A549 (cell line): ENCODE measurements at regions not wholly inside any gene's neighbourhood (a gene's known extent, or its start where the extent isn't known, plus 50 kb on each side); places are given as distances from the start of the nearest gene placed in this dataset.

Experiments used
- ATAC-seq, 2 experiments: fragments of 200-7000 bp in 1 of 2; fragments of >200 bp in 1 of 2; cut with Nextera tagmentation in 1 of 2; cut with Tn5 transposase in 1 of 2; 3 replicates each; pipeline versions ENCODE4 v1.8.0 to v1.9.1; 2018 to 2020; ENCODE audit warnings: mild to moderate bottlenecking in 1 of 2, moderate library complexity in 1 of 2
- CTCF ChIA-PET: fragments of 300-600 bp; sonication (Branson Sonifier 250); formaldehyde crosslinking; extraction: SDS; loops from one replicate; lab custom pipeline; 2021; ENCODE audit warnings: antibody characterized with exemption, inconsistent platforms; lab: Yijun Ruan, JAX
- POLR2A ChIA-PET: fragments of 350-600 bp; formaldehyde crosslinking; extraction: SDS; loops from one replicate; lab custom pipeline; 2021; ENCODE audit warnings: antibody characterized with exemption, inconsistent platforms; lab: Yijun Ruan, JAX
- DNase-seq, 2 experiments: peaks; one replicate each; pipeline versions ENCODE4 v3.0.0 to v3.0.0-alpha.2; 2011 to 2016; ENCODE audit warnings: low read depth in 1 of 2, low spot score in 1 of 2
- FAIRE-seq: peaks from 2 replicates; lab custom pipeline; 2011; peaks lifted over from hg19 to GRCh38; lab: Jason Lieb, UNC
- H3K27ac ChIP-seq, 2 experiments: fragments of >200 bp; sonication (Bioruptor Twin); formaldehyde crosslinking; 3 replicates each; pipeline ENCODE4 v1.5.1; 2016 to 2017
- H3K4me1 ChIP-seq: fragments of >200 bp; sonication (Bioruptor Twin); formaldehyde crosslinking; 3 replicates; pipeline ENCODE4 v1.6.1; 2016
- H3K4me2 ChIP-seq: fragments of >200 bp; sonication (Bioruptor Twin); formaldehyde crosslinking; 3 replicates; pipeline ENCODE4 v1.6.1; 2016
- H3K4me3 ChIP-seq: fragments of >200 bp; sonication (Bioruptor Twin); formaldehyde crosslinking; 3 replicates; pipeline ENCODE4 v1.5.1; 2016
- H3K9me3 ChIP-seq: fragments of >200 bp; sonication (Bioruptor Twin); formaldehyde crosslinking; 3 replicates; pipeline ENCODE4 v1.6.1; 2016
- ATOH8 ChIP-seq: fragments of 250-450 bp; sonication (Bioruptor Pico); IDR thresholded peaks from 2 replicates; pipeline ENCODE4 v1.5.0; 2020; ENCODE audit warnings: low read depth, mild to moderate bottlenecking, moderate library complexity
- CBX2 ChIP-seq: fragments of 200-600 bp; sonication (generic); IDR thresholded peaks from 2 replicates; pipeline ENCODE4 v1.6.1; 2016; ENCODE audit warnings: low read depth, mild to moderate bottlenecking, borderline replicate concordance
- CBX8 ChIP-seq: fragments of 200-600 bp; sonication (generic); IDR thresholded peaks from 2 replicates; pipeline ENCODE4 v1.6.1; 2016
- CHD4 ChIP-seq: fragments of 200-600 bp; sonication (generic); IDR thresholded peaks from 2 replicates; pipeline ENCODE4 v1.6.1; 2016; ENCODE audit warnings: antibody characterized with exemption, mild to moderate bottlenecking, borderline replicate concordance
- E2F6 ChIP-seq: IDR thresholded peaks from 2 replicates; pipeline ENCODE4 v1.6.1; 2012; ENCODE audit warnings: low read depth, borderline replicate concordance
- ESRRA ChIP-seq: fragments of 150-350 bp; IDR thresholded peaks from 2 replicates; pipeline ENCODE4 v1.6.1; 2014; ENCODE audit warnings: mild to moderate bottlenecking, low read length, borderline replicate concordance
- FOSB ChIP-seq: fragments of 250-450 bp; sonication (Bioruptor Pico); IDR thresholded peaks from 2 replicates; pipeline ENCODE4 v1.5.0; 2020; ENCODE audit warnings: mild to moderate bottlenecking, moderate library complexity
- FOSL2 ChIP-seq, 2 experiments: fragments of 450-650 bp in 1 of 2; fragments of >200 bp in 1 of 2; sonication (Bioruptor Twin) in 1 of 2; formaldehyde crosslinking; IDR thresholded peaks; 2 replicates each; pipeline versions ENCODE4 v1.5.0 to v1.6.1; 2016 to 2020; ENCODE audit warnings: mild to moderate bottlenecking in 1 of 2, moderate library complexity in 1 of 2
- FOXS1 ChIP-seq: fragments of 250-450 bp; sonication (Bioruptor Pico); IDR thresholded peaks from 2 replicates; pipeline ENCODE4 v1.5.0; 2020; ENCODE audit warnings: mild to moderate bottlenecking, moderate library complexity
- GATA3 ChIP-seq: IDR thresholded peaks from 2 replicates; pipeline ENCODE4 v1.6.1; 2012; ENCODE audit warnings: borderline replicate concordance
- HEYL ChIP-seq: fragments of 250-450 bp; sonication (Bioruptor Pico); IDR thresholded peaks from 2 replicates; pipeline ENCODE4 v1.8.0; 2021; ENCODE audit warnings: mild to moderate bottlenecking, moderate library complexity
- HOXB13 ChIP-seq: fragments of 250-450 bp; sonication (Bioruptor Pico); IDR thresholded peaks from 2 replicates; pipeline ENCODE4 v1.5.0; 2020; ENCODE audit warnings: low read depth, mild to moderate bottlenecking, moderate library complexity
- HOXB5 ChIP-seq: fragments of 250-450 bp; sonication (Bioruptor Pico); IDR thresholded peaks from 2 replicates; pipeline ENCODE4 v1.5.0; 2020; ENCODE audit warnings: mild to moderate bottlenecking, moderate library complexity
- JUNB ChIP-seq: fragments of >200 bp; sonication (Bioruptor Twin); formaldehyde crosslinking; IDR thresholded peaks from 2 replicates; pipeline ENCODE4 v1.6.1; 2016
- KDM5A ChIP-seq: fragments of 200-600 bp; sonication (generic); IDR thresholded peaks from 2 replicates; pipeline ENCODE4 v1.6.1; 2016; ENCODE audit warnings: antibody characterized with exemption, mild to moderate bottlenecking
- MAFK ChIP-seq: fragments of 450-650 bp; IDR thresholded peaks from 2 replicates; pipeline ENCODE4 v1.6.1; 2014; ENCODE audit not compliant: partially characterized antibody
- NFE2L2 ChIP-seq: fragments of 150-350 bp; conservative IDR thresholded peaks from 2 replicates; pipeline ENCODE4 v1.6.1; 2014; ENCODE audit warnings: low read length
- NPAS2 ChIP-seq: fragments of 250-450 bp; sonication (Bioruptor Pico); IDR thresholded peaks from 2 replicates; pipeline ENCODE4 v1.8.0; 2022; ENCODE audit warnings: mild to moderate bottlenecking, moderate library complexity, borderline replicate concordance
- NR3C1 ChIP-seq: fragments of >200 bp; sonication (Bioruptor Twin); formaldehyde crosslinking; IDR thresholded peaks from 3 replicates; pipeline ENCODE4 v1.6.1; 2017
- POLR2AphosphoS2 ChIP-seq: conservative IDR thresholded peaks from 2 replicates; pipeline ENCODE4 v1.6.1; 2012; ENCODE audit warnings: low read length, improper control_type of control experiment, inconsistent platforms
- RARB ChIP-seq: fragments of 250-450 bp; sonication (Bioruptor Pico); IDR thresholded peaks from 2 replicates; pipeline ENCODE4 v1.8.0; 2021; ENCODE audit warnings: mild to moderate bottlenecking, moderate library complexity
- RCOR1 ChIP-seq: fragments of 150-350 bp; IDR thresholded peaks from 2 replicates; pipeline ENCODE4 v1.6.1; 2014; ENCODE audit warnings: antibody characterized with exemption, low read length, low read depth
- RFX5 ChIP-seq: fragments of 450-650 bp; IDR thresholded peaks from 2 replicates; pipeline ENCODE4 v1.7.1; 2014; ENCODE audit warnings: antibody characterized with exemption, mild to moderate bottlenecking, moderate library complexity
- SREBF2 ChIP-seq: fragments of 450-650 bp; IDR thresholded peaks from 2 replicates; pipeline ENCODE4 v1.6.1; 2014; ENCODE audit warnings: mild to moderate bottlenecking, moderate library complexity
- TFCP2L1 ChIP-seq: fragments of 250-450 bp; sonication (Bioruptor Pico); IDR thresholded peaks from 2 replicates; pipeline ENCODE4 v1.5.0; 2021; ENCODE audit warnings: mild to moderate bottlenecking
- USF2 ChIP-seq: fragments of 450-650 bp; IDR thresholded peaks from 2 replicates; pipeline ENCODE4 v1.6.1; 2014; ENCODE audit warnings: antibody characterized with exemption
- ZC3H11A ChIP-seq: fragments of 450-650 bp; IDR thresholded peaks from 2 replicates; pipeline ENCODE4 v1.6.1; 2014; ENCODE audit warnings: antibody characterized with exemption, mild to moderate bottlenecking
- WGBS: methylation state at CpG from one replicate; pipeline ENCODE4 v1.1.6; 2017; ENCODE audit errors: missing lambda C conversion rate; 5-methylcytosine and 5-hydroxymethylcytosine counted together
- TF ChIP-seq, protein P1 (sequence below): fragments of >200 bp; sonication (Bioruptor Twin); formaldehyde crosslinking; IDR thresholded peaks from 3 replicates; pipeline ENCODE4 v1.5.1; 2016

- Histone ChIP-seq H3K9me3 (no peaks in the 10 kb centered on the region), H3K4me1 (no peaks in the 10 kb centered on the region), H3K27ac (no peak overlapping the region), H3K4me3 (no peak overlapping the region)
- 4% methylated on average over 4 of the region's 8 CpGs for WGBS
- ATAC-seq (no peak), FAIRE-seq (no peak)
- CTCF ChIA-PET, result no interaction called here
- no peak for TF ChIP-seq USF2
- no peak for TF ChIP-seq MAFK
- no peak for TF ChIP-seq FOXS1 (CRISPR knock-in tag)
- no peak for TF ChIP-seq NR3C1
- no peak for TF ChIP-seq RCOR1
- no peak for TF ChIP-seq ESRRA
- TF ChIP-seq HOXB5 (CRISPR knock-in tag), result no peak
- no peak for TF ChIP-seq HEYL (CRISPR knock-in tag)
- no peak for TF ChIP-seq CBX2
- TF ChIP-seq NPAS2 (CRISPR knock-in tag), result no peak
- no peak for TF ChIP-seq FOSL2 (IDR thresholded peaks at IDR 0.05)
- TF ChIP-seq FOSL2 (CRISPR knock-in tag; IDR thresholded peaks at IDR 0.05), result no peak
- no peak for TF ChIP-seq CBX8
- TF ChIP-seq HOXB13 (CRISPR knock-in tag), result no peak
- no peak for TF ChIP-seq RARB (CRISPR knock-in tag)
- TF ChIP-seq FOSB, result no peak
- TF ChIP-seq, all 56 proteins: peak for 0
- POLR2A ChIA-PET, result no interaction called here
- no peak overlapping the region for H3K4me2 ChIP-seq
- no peak for DNase-seq
Measured at GRCh38 chr1:57761628-57762027, 337.8 kb upstream of the DAB1 start.

DNA sequence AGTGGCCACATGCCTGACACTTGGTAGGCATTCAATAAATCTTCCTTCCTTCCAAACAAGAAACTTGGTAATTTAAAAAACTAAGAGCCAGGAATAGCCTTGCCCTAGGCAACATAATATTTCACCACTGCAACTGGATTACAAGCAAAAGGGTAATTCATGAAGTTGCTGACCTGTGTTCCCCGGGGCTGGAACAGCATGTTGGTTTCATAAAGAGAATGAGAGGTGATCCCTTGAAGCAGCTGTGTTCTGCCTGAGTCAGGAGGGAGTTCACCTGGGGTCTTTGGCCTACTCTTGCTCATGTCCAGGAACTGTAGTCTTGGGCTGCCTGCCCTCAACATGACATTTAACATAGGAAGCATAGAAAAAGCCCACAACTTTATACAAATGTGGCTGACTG lies 329.0 kb upstream of the DAB1 start:
- H3K9me3 ChIP-seq, result no peaks in the 10 kb centered on the region
- TF ChIP-seq JUNB, result no peak
- no peak for TF ChIP-seq MAFK
- no peak for TF ChIP-seq POLR2AphosphoS2
- no peak for TF ChIP-seq SREBF2
- TF ChIP-seq, protein P1, sequence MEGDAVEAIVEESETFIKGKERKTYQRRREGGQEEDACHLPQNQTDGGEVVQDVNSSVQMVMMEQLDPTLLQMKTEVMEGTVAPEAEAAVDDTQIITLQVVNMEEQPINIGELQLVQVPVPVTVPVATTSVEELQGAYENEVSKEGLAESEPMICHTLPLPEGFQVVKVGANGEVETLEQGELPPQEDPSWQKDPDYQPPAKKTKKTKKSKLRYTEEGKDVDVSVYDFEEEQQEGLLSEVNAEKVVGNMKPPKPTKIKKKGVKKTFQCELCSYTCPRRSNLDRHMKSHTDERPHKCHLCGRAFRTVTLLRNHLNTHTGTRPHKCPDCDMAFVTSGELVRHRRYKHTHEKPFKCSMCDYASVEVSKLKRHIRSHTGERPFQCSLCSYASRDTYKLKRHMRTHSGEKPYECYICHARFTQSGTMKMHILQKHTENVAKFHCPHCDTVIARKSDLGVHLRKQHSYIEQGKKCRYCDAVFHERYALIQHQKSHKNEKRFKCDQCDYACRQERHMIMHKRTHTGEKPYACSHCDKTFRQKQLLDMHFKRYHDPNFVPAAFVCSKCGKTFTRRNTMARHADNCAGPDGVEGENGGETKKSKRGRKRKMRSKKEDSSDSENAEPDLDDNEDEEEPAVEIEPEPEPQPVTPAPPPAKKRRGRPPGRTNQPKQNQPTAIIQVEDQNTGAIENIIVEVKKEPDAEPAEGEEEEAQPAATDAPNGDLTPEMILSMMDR, result no peak
- TF ChIP-seq ESRRA, result no peak
- TF ChIP-seq ZC3H11A, result no peak
- TF ChIP-seq, all 56 proteins: peak for 0
- no peaks in the 10 kb centered on the region for H3K4me1 ChIP-seq
- DNase-seq (no peak), ATAC-seq (no peak), FAIRE-seq (no peak)
- H3K4me2 ChIP-seq, result no peak overlapping the region
- POLR2A ChIA-PET, result no interaction called here
- WGBS, result 0% methylated on average over 1 of the region's 1 CpG
- no peak overlapping the region for H3K4me3 ChIP-seq
- CTCF ChIA-PET, result no interaction called here
- no peak overlapping the region for H3K27ac ChIP-seq

DNA sequence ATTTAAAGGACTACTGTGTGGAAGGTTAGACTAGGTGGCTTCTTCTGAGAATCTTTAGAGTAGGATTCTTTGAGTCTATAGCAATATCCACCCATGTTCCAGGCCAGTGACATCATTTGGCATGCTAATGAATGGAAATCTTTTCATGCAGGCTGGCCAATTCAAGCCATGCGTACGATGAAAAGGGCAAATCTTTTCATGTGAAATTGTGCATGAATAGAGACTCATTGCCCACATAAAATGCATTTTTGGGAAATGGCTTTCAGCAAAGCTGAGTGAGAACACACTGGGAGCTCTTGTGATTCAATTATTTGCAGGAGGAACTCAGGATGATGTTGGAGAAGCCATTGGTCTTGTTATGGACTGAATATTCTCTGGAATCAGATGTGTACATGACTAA lies 324.9 kb upstream of the DAB1 start:
- ChIA-PET CTCF (interaction anchor here (0.7 kb wide), 1 partner anchor 193 kb away, joined by 3 read pairs; no protein-coding TSS in a partner anchor), POLR2A (no interaction called here)
- Histone ChIP-seq H3K4me3 (no peak overlapping the region), H3K9me3 (no peaks in the 10 kb centered on the region), H3K27ac (no peak overlapping the region), H3K4me1 (no peaks in the 10 kb centered on the region), H3K4me2 (no peak overlapping the region)
- ATAC-seq (no peak), DNase-seq (no peak), FAIRE-seq (no peak)
- no peak for TF ChIP-seq CBX2
- no peak for TF ChIP-seq TFCP2L1
- TF ChIP-seq RFX5, result no peak
- TF ChIP-seq CHD4, result no peak
- TF ChIP-seq ATOH8 (CRISPR knock-in tag), result no peak
- no peak for TF ChIP-seq GATA3
- TF ChIP-seq E2F6, result no peak
- no peak for TF ChIP-seq KDM5A
- TF ChIP-seq NFE2L2, result no peak
- WGBS, result 80% methylated on average over 2 of the region's 2 CpGs
